Peyer's patch (tissue), 4 donors: ENCODE measurements at regions not wholly inside any gene's neighbourhood (a gene's known extent, or its start where the extent isn't known, plus 50 kb on each side); places are given as distances from the start of the nearest gene placed in this dataset.

Experiments used
- CTCF ChIP-seq, 6 experiments: fragments of 450-650 bp in 4 of 6; fragments of 200-600 bp in 2 of 6; sonication (generic) in 1 of 6; IDR thresholded peaks; one replicate each; pipeline ENCODE4 v1.5.1; 2017 to 2019; ENCODE audit warnings: antibody characterized with exemption in 6 of 6, mild to moderate bottlenecking in 3 of 6, moderate library complexity in 1 of 6
- POLR2A ChIP-seq, 2 donors: fragments of 450-650 bp; IDR thresholded peaks; one replicate each; pipeline ENCODE4 v1.5.1; 2017; ENCODE audit warnings: antibody characterized with exemption in 2 of 2, mild to moderate bottlenecking in 2 of 2, moderate library complexity in 2 of 2

GRCh38 chr7:46494028-46494427 lies 573.0 kb upstream of the IGFBP3 start:
- TF ChIP-seq CTCF (IDR thresholded peaks at IDR 0.05) = no peak
- TF ChIP-seq POLR2A (IDR thresholded peaks at IDR 0.05) = no peak
